GM12872 (cell line): ENCODE measurements at regions not wholly inside any gene's neighbourhood (a gene's known extent, or its start where the extent isn't known, plus 50 kb on each side); places are given as distances from the start of the nearest gene placed in this dataset.

Source experiments
- TF ChIP-seq, protein P1 (sequence below): IDR thresholded peaks from 3 replicates; pipeline ENCODE4 v1.5.1; 2011; ENCODE audit warnings: low read depth, mild to moderate bottlenecking, low read length, moderate library complexity; ENCODE audit not compliant: insufficient read depth

- TF ChIP-seq, protein P1, sequence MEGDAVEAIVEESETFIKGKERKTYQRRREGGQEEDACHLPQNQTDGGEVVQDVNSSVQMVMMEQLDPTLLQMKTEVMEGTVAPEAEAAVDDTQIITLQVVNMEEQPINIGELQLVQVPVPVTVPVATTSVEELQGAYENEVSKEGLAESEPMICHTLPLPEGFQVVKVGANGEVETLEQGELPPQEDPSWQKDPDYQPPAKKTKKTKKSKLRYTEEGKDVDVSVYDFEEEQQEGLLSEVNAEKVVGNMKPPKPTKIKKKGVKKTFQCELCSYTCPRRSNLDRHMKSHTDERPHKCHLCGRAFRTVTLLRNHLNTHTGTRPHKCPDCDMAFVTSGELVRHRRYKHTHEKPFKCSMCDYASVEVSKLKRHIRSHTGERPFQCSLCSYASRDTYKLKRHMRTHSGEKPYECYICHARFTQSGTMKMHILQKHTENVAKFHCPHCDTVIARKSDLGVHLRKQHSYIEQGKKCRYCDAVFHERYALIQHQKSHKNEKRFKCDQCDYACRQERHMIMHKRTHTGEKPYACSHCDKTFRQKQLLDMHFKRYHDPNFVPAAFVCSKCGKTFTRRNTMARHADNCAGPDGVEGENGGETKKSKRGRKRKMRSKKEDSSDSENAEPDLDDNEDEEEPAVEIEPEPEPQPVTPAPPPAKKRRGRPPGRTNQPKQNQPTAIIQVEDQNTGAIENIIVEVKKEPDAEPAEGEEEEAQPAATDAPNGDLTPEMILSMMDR: no peak
Observed at GRCh38 chr16:76108460-76108859, 168.7 kb upstream of the CNTNAP4 start.

- TF ChIP-seq, protein P1: no peak
Observed at GRCh38 chr16:76114681-76115080, 162.5 kb upstream of the CNTNAP4 start.

DNA sequence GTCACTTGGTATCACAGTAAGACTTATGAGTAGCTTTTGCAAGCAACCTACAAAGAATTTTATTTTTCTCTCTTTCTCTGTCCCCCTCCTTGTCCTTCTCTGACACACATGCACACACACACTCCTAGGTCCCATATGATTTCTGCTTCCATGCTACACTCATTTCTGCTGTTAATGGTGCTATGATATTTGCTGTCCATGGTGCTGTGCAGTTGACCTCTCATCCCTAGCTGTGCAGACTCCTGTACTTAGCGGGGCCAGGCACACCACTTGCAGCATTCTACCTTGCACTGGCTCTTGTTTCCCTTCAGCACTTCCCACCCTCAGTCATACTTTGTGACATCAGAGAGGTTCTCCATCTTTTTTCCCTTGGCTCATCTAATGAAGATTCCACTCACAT lies 158.9 kb upstream of the CNTNAP4 start:
- TF ChIP-seq, protein P1: no peak

DNA sequence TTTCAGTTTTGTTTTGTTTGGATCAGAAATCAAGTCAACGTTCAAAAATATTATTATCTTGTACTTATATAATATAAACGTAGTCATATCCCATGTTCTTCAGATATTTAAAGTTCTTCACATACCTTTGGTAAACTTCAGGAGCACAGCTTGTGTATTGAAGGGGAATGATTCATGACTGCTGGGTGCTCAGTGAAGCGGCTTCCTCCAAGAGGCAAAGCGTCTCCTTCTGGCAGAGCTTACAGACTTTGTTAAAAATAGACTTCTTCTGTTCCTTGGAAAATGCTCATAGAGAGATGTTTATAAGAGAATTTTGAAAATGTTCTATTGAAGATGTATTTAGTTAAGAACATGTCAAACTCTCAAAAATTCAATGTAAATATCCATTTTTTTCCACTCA lies 155.6 kb upstream of the CNTNAP4 start:
- TF ChIP-seq, protein P1: no peak

DNA sequence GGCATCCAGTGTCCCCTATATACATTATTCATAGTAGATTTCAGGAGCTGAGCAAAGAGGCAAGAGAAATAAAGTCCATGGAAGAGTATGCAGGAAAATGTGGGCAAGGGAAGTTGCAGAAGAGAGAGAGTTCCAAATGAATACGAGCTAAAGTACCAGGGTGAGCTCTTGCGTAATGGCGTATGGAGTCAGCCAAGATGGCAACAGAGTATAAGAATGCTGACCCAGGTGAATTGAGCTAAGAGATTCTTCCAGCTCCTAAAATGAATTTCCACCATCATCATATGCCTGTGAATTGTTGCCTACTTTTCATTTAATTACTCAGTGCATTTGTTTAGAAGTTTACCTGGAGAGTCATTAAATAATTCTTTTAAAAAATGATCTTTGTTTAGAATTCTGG lies 153.2 kb upstream of the CNTNAP4 start:
- TF ChIP-seq, protein P1: no peak

DNA sequence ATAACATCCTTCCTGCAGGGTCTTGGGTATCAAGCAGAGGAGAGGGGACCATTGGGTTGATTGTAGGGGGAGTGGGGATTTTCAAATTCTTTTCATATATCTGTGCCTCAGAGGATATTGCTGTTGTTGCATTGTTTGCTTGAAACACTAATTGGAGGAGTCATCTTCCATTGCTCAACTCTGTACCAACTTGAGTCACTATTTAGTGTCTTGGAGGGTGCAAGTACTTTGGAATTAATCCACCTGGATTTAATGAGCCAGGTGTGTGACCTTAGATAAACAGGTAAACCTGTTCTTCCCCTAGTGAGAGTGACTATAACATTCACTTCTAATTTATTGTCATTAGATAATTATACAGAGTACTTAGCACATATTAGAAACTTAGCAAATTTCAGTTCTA lies 151.3 kb upstream of the CNTNAP4 start:
- TF ChIP-seq, protein P1: no peak

DNA sequence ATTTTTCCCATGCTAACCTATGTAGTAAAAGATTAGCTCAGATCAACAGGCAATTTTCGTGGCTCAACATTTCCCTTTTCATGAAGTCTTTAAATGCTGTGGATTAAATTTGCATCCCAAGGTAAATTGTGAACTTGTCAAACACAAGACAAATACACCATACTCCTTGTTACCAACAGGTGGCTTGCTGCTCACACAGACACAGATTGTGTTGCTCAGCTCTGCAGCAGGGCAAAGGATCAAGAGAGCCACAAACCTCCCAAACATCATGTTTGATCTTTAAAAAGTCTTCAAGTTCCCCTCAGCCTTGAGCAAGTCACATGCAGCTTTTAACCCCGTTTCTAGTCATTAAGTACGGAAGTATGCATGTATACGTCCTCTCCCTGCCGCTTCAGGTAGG lies 119.6 kb upstream of the CNTNAP4 start:
- TF ChIP-seq, protein P1: 0 out of 3 replicates have a peak, but pooled peaks have one; percentile 10

GRCh38 chr16:76162046-76162445 lies 115.2 kb upstream of the CNTNAP4 start:
- TF ChIP-seq, protein P1: no peak
